HEK293T (cell line): ENCODE measurements at regions not wholly inside any gene's neighbourhood (a gene's known extent, or its start where the extent isn't known, plus 50 kb on each side); places are given as distances from the start of the nearest gene placed in this dataset.

ENCODE experiments used
- BHLHE40 ChIP-seq: fragments of 450-650 bp; IDR thresholded peaks from 2 replicates; pipeline ENCODE4 v1.6.1; 2016; ENCODE audit warnings: mild to moderate bottlenecking, moderate library complexity, borderline replicate concordance
- FOXM1 ChIP-seq: fragments of 450-650 bp; IDR thresholded peaks from 2 replicates; pipeline ENCODE4 v1.6.1; 2017; ENCODE audit warnings: mild to moderate bottlenecking, borderline replicate concordance
- PKNOX1 ChIP-seq: fragments of 450-650 bp; IDR thresholded peaks from 2 replicates; pipeline ENCODE4 v1.6.1; 2016

DNA sequence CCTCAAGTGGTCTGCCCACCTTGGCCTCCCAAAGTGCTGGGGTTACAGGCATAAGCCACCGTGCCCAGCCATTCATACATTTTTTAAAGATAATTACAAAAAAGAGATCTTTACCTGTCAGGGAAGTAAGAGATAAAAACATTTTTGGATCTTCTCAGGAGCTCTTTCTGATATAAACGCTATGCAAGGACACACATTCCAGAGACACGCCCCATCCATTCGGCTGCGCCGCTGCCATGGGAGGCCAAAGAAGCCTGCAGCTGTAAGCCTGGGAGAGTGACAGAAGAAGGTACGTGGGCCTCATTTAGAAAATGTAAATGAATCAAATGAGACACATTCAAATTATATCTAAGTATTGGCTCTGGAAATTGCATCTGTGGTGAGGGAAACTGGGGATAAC is 85.3 kb downstream of the LYZL1 start:
- TF ChIP-seq BHLHE40 (no peak), FOXM1 (no peak), PKNOX1 (no peak)
